ENCODE measurements at regions not wholly inside any gene's neighbourhood (a gene's known extent, or its start where the extent isn't known, plus 50 kb on each side); places are given as distances from the start of the nearest gene placed in this dataset.

DNA sequence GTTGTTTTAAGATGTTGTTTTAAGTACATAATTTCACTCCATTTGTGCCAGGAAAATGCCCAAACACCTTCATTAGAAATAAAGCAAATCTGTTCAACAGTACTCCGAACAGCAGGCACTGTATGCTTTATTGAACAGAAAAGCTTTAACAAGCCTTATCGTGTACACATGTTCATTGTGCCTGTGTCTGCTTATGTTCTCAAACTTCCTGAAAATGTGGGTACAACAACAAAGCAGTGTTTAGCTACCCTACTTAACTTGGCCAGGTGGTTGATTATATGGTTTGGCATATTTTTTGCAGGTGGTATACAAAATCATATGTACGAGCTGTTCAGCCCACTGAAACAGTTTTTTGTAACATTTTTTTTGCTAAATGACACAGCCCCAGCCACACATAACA, 718.0 kb downstream of the DACH1 start:
- TF ChIP-seq CTCF (IDR thresholded peaks at IDR 0.05; ENCODE audit: extremely low read depth in 1 of 2, insufficient read depth in 1 of 2, low read depth in 1 of 2, low read length in 2 of 2) (no peak), POLR2AphosphoS5 (IDR thresholded peaks at IDR 0.05; ENCODE audit: insufficient read depth, low read depth, low read length) (no peak), EZH2 (IDR thresholded peaks at IDR 0.05; ENCODE audit: borderline replicate concordance, low read depth, low read length, severe bottlenecking) (no peak)
